HG03521 (cell line): ENCODE measurements at regions not wholly inside any gene's neighbourhood (a gene's known extent, or its start where the extent isn't known, plus 50 kb on each side); places are given as distances from the start of the nearest gene placed in this dataset.
"Not testable (repeated sequence)": the region's sequence is repeated elsewhere in the genome, so short reads cannot be mapped to it uniquely, and the experiment has no call there.

Source experiments
- ATAC-seq: cut with Tn5 transposase; IDR thresholded peaks from one replicate; pipeline ENCODE4 v1.9.1; 2021; ENCODE audit warnings: mild to moderate bottlenecking, moderate library complexity; ENCODE audit not compliant: unreplicated experiment

- ATAC-seq = no peak
These were observed 101.6 kb upstream of the MAP9 start for GRCh38 chr4:155478336-155478835.

GRCh38 chr4:155474758-155475157 is 98.0 kb upstream of the MAP9 start:
- ATAC-seq = no peak

- ATAC-seq = no peak
These were observed 96.8 kb upstream of the MAP9 start for GRCh38 chr4:155473420-155474095.

GRCh38 chr4:155468282-155468681 is 91.5 kb upstream of the MAP9 start:
- ATAC-seq = no peak

GRCh38 chr4:155450676-155451075 is 73.9 kb upstream of the MAP9 start:
- ATAC-seq = no peak

GRCh38 chr4:155445306-155445705 is 68.5 kb upstream of the MAP9 start:
- no peak for ATAC-seq

- ATAC-seq = no peak
These were observed 68.0 kb upstream of the MAP9 start for GRCh38 chr4:155444721-155445120.

GRCh38 chr4:155442267-155443105 is 65.7 kb upstream of the MAP9 start:
- peak; percentile 73 for ATAC-seq

GRCh38 chr4:155441475-155441874 is 64.7 kb upstream of the MAP9 start:
- ATAC-seq = no peak

- ATAC-seq = not testable (repeated sequence)
These were observed 63.0 kb upstream of the MAP9 start for GRCh38 chr4:155439760-155440159.

GRCh38 chr4:155434904-155435303 is 58.1 kb upstream of the MAP9 start:
- no peak for ATAC-seq

GRCh38 chr4:155434366-155434765 is 57.6 kb upstream of the MAP9 start:
- no peak for ATAC-seq

GRCh38 chr4:155433636-155434360 is 57.0 kb upstream of the MAP9 start:
- no peak for ATAC-seq

GRCh38 chr4:155430895-155431795 is 54.4 kb upstream of the MAP9 start:
- ATAC-seq = no peak

- ATAC-seq = no peak
These were observed 51.4 kb upstream of the MAP9 start for GRCh38 chr4:155428128-155428527.

- ATAC-seq = no peak
These were observed 50.2 kb upstream of the MAP9 start for GRCh38 chr4:155426953-155427352.
